GM06990 (cell line): ENCODE measurements at regions not wholly inside any gene's neighbourhood (a gene's known extent, or its start where the extent isn't known, plus 50 kb on each side); places are given as distances from the start of the nearest gene placed in this dataset.

ENCODE experiments used
- DNase-seq: peaks from one replicate; pipeline ENCODE4 v3.0.0-alpha.2; 2011; ENCODE audit not compliant: insufficient read length; ENCODE audit errors: extremely low read depth
- H3K27me3 ChIP-seq: replicated peaks from 2 replicates; pipeline ENCODE4 v1.6.0; 2011; ENCODE audit warnings: low read length; ENCODE audit not compliant: control insufficient read depth, insufficient read depth
- H3K36me3 ChIP-seq: 2 replicates; pipeline ENCODE4 v1.5.1; 2011; ENCODE audit warnings: low read length; ENCODE audit not compliant: control insufficient read depth, insufficient read depth
- H3K4me3 ChIP-seq: replicated peaks from 2 replicates; pipeline ENCODE4 v1.5.1; 2011; ENCODE audit warnings: low read depth, mild to moderate bottlenecking, control low read depth, low read length
- TF ChIP-seq, protein P1 (sequence below): IDR thresholded peaks from 2 replicates; pipeline ENCODE4 v1.5.1; 2011; ENCODE audit warnings: low read length, control low read depth, mild to moderate bottlenecking, inconsistent platforms; ENCODE audit not compliant: insufficient read depth, poor library complexity, severe bottlenecking

DNA sequence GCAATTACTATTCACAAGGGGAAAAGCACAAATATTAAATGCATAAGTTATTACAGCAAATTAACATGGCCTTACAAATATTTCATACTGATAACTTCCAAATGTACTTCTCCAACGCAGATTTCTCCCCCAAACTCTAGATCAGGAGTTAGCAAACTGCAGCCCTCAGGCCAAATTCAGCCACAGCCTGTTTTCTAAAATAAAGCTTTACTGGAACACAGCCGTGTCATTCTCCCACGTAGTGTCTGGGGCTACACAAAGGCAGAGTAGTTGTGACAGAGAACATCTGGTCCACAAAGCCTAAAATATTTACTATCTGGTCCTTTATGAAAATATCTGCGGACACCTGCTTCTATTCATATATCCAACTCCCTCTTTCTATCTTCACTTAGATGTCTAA is 151.8 kb upstream of the AHR start:
- TF ChIP-seq, protein P1, sequence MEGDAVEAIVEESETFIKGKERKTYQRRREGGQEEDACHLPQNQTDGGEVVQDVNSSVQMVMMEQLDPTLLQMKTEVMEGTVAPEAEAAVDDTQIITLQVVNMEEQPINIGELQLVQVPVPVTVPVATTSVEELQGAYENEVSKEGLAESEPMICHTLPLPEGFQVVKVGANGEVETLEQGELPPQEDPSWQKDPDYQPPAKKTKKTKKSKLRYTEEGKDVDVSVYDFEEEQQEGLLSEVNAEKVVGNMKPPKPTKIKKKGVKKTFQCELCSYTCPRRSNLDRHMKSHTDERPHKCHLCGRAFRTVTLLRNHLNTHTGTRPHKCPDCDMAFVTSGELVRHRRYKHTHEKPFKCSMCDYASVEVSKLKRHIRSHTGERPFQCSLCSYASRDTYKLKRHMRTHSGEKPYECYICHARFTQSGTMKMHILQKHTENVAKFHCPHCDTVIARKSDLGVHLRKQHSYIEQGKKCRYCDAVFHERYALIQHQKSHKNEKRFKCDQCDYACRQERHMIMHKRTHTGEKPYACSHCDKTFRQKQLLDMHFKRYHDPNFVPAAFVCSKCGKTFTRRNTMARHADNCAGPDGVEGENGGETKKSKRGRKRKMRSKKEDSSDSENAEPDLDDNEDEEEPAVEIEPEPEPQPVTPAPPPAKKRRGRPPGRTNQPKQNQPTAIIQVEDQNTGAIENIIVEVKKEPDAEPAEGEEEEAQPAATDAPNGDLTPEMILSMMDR, result no peak
- no peak for DNase-seq
- no peak overlapping the region for H3K4me3 ChIP-seq
- H3K27me3 ChIP-seq, result no peaks in the 10 kb centered on the region
- H3K36me3 ChIP-seq, result no peaks in the 10 kb centered on the region

DNA sequence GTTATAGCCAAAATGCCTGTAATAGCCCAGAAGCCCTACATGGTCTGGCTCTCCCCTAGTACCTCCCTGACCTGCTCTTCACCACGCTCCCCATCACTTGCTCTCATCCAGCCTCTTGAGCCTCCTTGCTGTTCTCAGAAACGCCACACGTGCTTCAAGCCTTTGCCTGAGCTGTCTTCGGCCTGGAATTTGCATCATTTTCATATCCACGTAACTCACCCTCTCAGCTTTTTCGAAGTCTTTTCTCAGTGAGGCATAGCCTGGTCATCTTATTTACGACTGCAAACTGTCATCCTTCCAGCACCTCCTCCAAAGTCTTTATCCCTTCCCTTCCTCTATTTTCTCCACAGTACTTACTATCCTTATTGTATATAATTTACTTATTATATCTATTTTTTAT is 151.0 kb upstream of the AHR start:
- DNase-seq, result no peak
- no peaks in the 10 kb centered on the region for H3K27me3 ChIP-seq
- TF ChIP-seq, protein P1, result no peak
- no peak overlapping the region for H3K4me3 ChIP-seq
- no peaks in the 10 kb centered on the region for H3K36me3 ChIP-seq

DNA sequence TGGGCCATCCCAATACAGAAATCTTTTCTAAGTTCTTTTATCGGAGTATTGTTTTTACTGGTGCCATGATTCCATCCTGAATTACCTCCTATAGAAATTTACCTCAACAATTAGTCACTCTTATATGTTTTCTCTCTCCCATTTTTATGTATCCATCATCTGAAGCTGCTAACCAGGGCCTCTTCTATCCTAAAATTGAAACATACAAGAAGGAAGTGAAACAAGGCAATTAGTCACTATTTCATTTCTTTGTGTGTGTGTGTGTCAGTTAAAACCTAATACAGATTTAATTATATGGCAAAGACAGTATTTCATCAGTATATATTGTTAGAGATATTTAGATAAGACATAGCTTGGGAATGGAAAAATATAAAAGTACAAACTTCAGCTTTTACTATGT is 148.4 kb upstream of the AHR start:
- Histone ChIP-seq H3K4me3 (no peak overlapping the region), H3K27me3 (no peaks in the 10 kb centered on the region), H3K36me3 (no peaks in the 10 kb centered on the region)
- peak; percentile 57 for DNase-seq
- TF ChIP-seq, protein P1, result no peak

DNA sequence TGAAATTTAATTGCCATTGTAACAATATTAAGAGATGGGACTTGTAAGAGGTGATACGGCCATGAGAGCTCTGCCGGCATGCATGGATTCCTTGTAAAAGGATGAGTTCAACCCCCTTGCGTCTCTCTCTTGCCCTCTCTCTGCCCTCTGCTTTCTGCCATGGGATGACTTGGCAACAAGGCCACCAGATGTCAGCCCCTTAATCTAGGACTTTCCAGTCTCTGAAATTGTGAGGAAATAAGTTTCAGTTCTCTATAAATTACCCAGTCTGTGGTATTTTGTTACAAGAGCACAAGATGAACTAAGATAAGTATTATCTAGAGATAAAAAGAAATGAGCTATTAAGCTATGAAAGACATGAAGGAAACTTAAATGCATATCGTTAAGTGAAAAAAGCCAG is 145.7 kb upstream of the AHR start:
- Histone ChIP-seq H3K4me3 (no peak overlapping the region), H3K27me3 (no peaks in the 10 kb centered on the region), H3K36me3 (no peaks in the 10 kb centered on the region)
- TF ChIP-seq, protein P1, result no peak
- DNase-seq, result peak; percentile 18

DNA sequence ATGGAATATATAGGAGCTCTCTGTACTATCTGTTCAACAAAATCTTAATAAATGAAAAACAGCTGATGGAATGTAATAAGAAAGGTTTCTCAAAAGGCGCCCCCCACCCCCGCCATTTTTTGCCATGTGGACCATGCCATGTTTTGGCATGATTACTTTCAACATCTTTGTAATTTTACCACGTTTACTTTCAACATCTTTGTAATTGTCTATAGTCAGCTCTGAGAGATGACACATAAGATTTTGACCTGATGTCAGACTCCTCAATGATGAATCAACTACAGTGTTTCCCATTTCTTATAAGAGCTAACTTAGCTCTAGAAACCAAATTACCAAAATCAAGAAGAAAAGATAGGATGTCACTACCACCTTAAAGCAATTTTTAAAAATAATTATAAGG is 144.9 kb upstream of the AHR start:
- Histone ChIP-seq H3K36me3 (no peaks in the 10 kb centered on the region), H3K4me3 (no peak overlapping the region), H3K27me3 (no peaks in the 10 kb centered on the region)
- TF ChIP-seq, protein P1, result no peak
- DNase-seq, result no peak

DNA sequence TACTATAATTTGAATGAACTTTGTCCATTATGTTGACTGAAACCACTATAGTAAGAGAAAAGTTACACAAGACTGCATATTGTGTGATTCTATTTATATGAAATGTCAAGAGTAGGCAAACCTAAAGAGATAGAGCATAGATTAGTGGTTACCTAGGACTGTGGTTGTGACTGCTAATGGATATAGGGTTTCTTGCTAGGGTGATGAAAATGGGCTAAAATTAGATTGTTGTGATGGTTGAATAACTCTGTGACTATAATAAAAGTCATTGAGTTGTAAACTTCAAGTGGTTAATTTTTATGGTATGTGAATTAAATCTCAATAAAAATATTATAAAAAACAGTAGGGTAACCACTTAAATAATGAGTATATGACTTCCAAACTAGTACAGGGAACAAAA is 142.9 kb upstream of the AHR start:
- TF ChIP-seq, protein P1, result no peak
- Histone ChIP-seq H3K36me3 (no peaks in the 10 kb centered on the region), H3K4me3 (no peak overlapping the region), H3K27me3 (no peaks in the 10 kb centered on the region)
- DNase-seq, result no peak
